Esophagus muscularis mucosa (tissue), 2 donors: ENCODE measurements at regions not wholly inside any gene's neighbourhood (a gene's known extent, or its start where the extent isn't known, plus 50 kb on each side); places are given as distances from the start of the nearest gene placed in this dataset.

Source experiments
- EP300 ChIP-seq: sonication (generic); formaldehyde crosslinking; IDR thresholded peaks from one replicate; pipeline ENCODE4 v1.6.1; 2017; ENCODE audit warnings: antibody characterized with exemption
- POLR2A ChIP-seq: fragments of 450-650 bp; IDR thresholded peaks from one replicate; pipeline ENCODE4 v1.6.1; 2017; ENCODE audit warnings: antibody characterized with exemption, moderate library complexity, mild to moderate bottlenecking, low read depth

- TF ChIP-seq POLR2A (no peak), EP300 (no peak)
Measured at GRCh38 chr1:235035928-235036327, 92.7 kb downstream of the TOMM20 start.
